HS-27A (cell line): ENCODE measurements at regions not wholly inside any gene's neighbourhood (a gene's known extent, or its start where the extent isn't known, plus 50 kb on each side); places are given as distances from the start of the nearest gene placed in this dataset.

Source experiments
- DNase-seq: peaks from one replicate; pipeline ENCODE4 v3.0.0-alpha.2; 2012; ENCODE audit warnings: low read depth, missing footprints

DNA sequence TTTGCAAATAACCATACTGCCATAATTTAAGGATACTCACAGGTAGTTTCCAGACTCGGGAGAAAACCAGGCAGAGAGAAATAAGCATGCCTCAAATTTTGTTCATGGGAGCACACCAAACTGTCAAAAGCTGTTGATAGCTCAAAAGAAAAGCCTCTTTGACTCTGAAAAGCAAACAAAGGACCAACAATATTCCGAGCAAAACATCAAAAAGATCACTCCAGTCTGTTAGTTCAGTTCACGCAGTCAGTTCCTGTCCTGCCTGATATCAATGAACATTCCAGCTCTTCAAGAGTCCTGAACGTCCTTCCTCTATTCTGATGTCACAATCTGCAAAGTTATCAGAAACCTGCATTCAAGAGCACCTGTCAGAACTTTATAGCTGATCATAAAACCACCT, 78.7 kb downstream of the RRM2 start:
- DNase-seq, result no peak

DNA sequence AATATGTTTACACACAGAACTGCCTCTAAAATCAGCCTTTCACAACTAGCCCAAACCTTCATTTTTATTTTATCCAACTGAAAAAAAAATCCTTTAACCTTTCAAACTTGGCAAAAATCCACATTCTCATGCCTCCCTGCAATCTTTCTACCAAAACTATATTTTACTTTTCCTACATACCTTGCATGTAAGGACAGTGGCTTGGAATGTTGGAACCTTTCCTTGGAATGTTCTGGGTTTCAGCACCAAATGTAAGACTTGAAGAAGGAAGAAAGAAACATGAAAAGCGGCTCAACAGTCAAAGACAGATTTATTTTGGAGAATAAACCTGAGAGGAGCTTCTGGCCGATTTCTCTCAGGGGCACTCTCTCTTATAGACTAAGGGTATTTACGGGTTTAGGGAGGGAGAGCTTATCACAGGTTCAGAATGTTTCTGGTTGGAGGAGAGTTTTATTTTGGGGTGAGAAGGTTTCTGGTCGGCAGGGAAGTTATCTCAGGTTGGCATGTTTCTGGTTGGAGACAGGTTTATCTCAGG, 79.7 kb downstream of the RRM2 start:
- DNase-seq, result no peak

DNA sequence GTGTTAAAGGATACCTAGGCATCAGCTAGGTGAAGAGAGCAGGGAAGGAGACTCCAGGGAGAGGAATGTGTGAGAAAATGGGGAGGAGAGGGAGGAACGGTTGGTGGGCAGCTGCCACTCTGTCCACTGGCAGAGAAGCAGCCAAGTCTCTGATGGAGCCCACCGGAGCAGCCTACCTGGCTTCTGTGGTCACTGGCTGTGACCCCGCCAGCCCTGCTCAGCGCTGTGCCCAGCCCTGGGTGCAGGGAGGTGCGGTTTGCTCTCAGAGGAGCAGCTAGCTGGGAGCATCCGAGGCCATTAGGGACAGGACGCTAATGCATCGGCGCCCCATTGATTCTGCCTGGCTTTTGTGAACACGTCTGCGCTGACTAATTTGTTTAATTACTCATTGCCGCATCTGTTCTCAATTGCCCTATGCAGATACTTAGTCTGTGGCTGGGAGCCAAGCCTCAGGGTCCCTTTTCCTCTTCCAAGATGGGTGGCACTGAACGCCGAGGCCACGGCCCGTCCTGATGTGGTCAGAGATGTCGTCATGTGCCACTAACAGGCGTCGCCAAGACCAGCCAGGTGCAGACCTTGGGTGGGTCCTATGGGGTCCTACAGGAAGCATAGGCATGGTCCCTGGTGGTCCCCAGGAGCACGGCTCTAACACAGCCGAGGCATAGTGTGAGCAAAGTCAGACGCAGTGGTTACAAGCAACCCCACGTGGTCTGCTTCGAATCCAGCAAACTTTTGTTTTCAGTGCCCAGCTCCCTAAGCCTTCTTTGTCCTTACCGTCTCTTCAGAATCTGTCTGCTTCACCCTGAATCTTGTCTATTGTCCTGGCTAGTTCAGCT, 82.0 kb downstream of the RRM2 start:
- no peak for DNase-seq

- DNase-seq, result no peak
Measured at GRCh38 chr2:10205162-10205475, 82.6 kb downstream of the RRM2 start.

GRCh38 chr2:10208736-10209135, 86.2 kb downstream of the RRM2 start:
- no peak for DNase-seq

- no peak for DNase-seq
Measured at GRCh38 chr2:10209406-10209935, 86.9 kb downstream of the RRM2 start.

- no peak for DNase-seq
Measured at GRCh38 chr2:10210336-10210735, 87.8 kb downstream of the RRM2 start.

GRCh38 chr2:10211844-10212422, 89.4 kb downstream of the RRM2 start:
- no peak for DNase-seq

DNA sequence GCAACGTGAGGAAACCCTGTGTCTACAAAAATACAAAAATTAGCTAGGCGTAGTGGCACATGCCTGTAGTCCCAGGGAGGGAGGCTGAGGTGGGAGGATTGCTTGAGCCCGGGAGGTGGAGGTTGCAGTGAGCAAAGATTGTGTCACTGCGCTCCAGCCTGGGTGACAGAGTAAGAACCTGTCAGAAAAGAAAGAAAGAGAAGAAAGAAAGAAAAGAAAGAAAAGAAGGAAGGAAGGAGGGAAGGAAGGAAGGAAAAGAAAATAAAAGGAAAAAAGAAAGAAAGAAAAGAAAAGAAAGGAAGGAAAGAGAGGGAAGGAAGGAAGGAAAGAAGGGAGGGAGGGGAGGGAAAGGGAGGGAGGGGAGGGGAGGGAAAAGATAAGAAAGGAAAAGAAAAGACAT, 89.9 kb upstream of the HPCAL1 start:
- no peak for DNase-seq

- no peak for DNase-seq
Measured at GRCh38 chr2:10214179-10214578, 88.5 kb upstream of the HPCAL1 start.

GRCh38 chr2:10215393-10215935, 87.2 kb upstream of the HPCAL1 start:
- DNase-seq, result no peak

DNA sequence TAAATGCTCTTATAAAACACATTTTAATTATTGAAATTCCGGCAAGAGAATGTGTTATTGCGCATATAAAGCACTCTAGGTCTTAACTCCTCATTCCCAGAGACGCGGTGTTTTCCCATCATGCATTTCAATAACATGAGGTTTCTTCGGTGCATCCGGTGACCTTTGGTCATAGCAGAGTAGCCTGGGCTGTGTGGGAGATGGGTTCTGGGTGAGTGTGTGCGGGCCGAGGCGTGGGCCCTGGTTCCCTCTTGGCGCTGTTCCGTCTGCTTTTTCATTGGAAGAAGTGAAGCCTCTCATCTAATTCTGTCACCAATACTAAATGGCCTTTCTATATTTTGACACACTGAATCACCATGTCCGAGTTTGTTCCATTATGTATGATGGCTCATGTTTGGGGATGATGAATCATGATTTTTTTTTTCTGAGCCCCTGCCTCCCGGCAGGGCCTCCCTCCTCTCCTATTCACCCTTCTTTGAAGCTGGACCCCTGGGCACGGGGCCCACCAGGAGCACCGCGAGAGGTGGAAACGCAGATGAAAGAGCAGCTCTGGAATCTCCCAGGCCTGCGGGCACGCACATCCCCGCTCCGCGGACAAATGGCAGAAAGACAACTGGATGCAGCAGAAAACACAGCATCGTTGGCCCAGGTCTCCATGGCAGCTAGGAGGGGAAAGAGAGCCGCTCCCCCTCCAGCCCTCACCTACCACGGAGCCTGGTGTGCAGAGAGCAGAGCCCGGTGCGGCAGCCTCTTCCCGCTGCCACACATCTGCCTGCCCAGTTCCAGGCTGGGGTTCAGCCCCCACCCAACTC, 85.8 kb upstream of the HPCAL1 start:
- DNase-seq, result no peak

DNA sequence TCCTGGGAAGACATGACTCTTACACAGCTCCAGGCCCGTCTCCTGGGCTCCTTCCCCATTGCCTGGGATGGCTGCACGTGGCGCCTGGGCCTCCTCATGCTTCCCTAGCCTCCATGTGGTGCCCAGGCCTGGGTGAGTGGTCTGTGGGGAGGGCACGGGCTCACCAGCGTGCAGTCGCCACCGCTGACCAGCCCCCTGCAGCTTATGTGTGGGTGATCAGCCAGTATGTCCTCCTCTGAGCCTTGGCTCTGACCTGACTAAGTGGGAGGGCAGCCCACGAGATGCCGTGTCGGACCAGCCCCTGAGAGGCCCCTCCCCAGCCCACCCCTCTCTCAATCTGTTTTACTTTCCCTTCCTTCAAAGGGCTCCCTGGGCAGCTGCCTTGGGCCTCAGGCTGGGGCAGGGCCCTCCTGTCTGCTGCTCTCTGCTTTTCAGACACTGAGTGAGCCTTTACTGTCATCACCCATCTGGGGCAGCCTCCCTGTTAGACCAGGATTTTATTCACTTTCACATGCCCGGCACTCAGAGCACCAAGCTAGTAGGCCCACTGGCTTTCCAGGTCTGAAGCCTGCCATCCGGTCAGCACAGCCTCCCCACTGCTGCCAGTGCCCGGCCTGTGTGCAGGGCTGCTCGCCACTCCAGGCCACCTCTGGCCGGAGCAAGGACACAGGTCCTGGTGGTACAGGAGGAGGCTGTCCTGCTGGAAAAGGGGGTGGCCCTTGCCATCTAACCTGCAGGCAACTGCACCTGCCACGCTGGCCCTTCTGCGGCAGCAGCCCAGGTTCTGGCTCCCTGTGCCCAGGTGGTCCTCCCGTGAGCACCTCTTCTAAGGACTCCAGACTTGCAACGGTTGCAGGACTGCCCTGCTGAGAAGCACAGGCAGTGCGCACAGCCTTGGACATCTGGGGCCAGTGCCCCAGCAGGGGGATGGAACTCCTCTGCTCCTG, 84.9 kb upstream of the HPCAL1 start:
- no peak for DNase-seq

DNA sequence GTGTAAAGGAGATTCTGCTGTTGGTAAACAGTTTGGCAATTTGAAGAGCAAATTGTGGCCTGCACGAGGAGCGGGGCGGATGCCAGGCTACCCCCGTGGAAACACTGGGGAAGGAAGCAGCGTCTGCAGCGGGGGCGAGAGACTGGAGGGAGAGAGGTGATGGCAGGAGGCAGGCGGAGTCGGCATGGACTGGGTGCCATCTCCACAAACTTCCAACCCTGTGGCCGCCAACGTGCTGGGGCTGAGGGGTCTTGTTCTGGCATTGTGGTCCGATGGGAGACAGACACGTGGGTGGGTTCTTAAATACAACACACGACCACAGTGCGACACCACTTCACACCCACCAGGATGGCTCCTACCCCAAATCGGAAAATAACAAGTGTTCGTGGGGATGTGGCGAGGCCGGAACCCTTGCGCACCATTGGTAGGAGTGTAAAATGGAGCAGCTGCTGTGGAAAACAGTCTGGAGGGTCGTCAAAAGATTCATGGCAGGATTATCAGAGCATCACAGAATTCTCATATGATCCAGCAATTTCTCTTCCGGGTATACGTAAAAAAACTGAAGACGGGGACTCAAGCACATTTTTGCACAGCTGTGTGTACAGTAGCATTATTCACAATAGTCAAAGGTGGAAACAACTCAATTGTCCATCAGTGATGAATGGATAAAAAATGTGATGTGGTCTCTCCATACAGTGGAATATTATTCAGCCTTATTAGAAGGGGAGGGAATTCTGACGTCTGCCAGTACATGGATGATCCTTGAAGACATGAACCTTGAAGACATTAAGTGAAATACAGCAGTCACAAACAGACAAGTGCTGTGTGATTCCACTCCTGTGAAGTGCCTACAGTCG, 82.4 kb upstream of the HPCAL1 start:
- no peak for DNase-seq

- DNase-seq, result no peak
Measured at GRCh38 chr2:10220902-10221391, 81.8 kb upstream of the HPCAL1 start.

DNA sequence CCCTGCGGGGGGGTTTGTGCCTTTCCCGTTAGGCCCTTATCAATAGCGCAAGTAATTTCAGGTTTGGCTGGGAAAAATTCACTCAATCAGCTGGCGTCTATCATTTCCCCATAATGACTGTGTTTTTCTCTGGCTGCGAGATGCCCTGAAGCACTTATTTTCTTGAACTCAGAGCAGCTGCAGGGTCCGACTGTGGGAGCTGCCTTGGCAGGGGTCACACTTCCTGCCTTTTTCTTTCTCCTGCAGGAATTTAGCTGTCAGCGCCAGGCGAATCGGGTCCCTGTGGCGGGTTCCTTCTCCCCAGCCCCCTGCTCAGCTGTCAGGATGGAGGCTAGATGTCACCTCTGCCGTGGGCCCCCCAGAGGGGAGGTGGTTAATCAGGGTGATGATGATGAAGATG, 81.3 kb upstream of the HPCAL1 start:
- DNase-seq, result no peak

GRCh38 chr2:10221976-10222870, 80.5 kb upstream of the HPCAL1 start:
- DNase-seq, result no peak

- no peak for DNase-seq
Measured at GRCh38 chr2:10223471-10223870, 79.2 kb upstream of the HPCAL1 start.
